ENCODE measurements at regions not wholly inside any gene's neighbourhood (a gene's known extent, or its start where the extent isn't known, plus 50 kb on each side); places are given as distances from the start of the nearest gene placed in this dataset.

GRCh38 chr5:156120777-156121176 lies 206.2 kb upstream of the SGCD start:
- no peak for TF ChIP-seq CTCF (IDR thresholded peaks at IDR 0.05; ENCODE audit: borderline replicate concordance, insufficient read depth, low read depth, low read length)
- no peak overlapping the region for H3K4me3 ChIP-seq (ENCODE audit: low read depth, low read length)

- no peak for TF ChIP-seq CTCF (IDR thresholded peaks at IDR 0.05; ENCODE audit: borderline replicate concordance, insufficient read depth, low read depth, low read length)
- H3K4me3 ChIP-seq (ENCODE audit: low read depth, low read length): no peak overlapping the region
Measured at GRCh38 chr5:156121234-156121633, 205.7 kb upstream of the SGCD start.

GRCh38 chr5:156121882-156122281 lies 205.1 kb upstream of the SGCD start:
- H3K4me3 ChIP-seq (ENCODE audit: low read depth, low read length): no peak overlapping the region
- TF ChIP-seq CTCF (IDR thresholded peaks at IDR 0.05; ENCODE audit: borderline replicate concordance, insufficient read depth, low read depth, low read length): no peak

GRCh38 chr5:156124708-156125107 lies 202.3 kb upstream of the SGCD start:
- TF ChIP-seq CTCF (IDR thresholded peaks at IDR 0.05; ENCODE audit: borderline replicate concordance, insufficient read depth, low read depth, low read length): no peak
- H3K4me3 ChIP-seq (ENCODE audit: low read depth, low read length): no peak overlapping the region

- no peak overlapping the region for H3K4me3 ChIP-seq (ENCODE audit: low read depth, low read length)
- no peak for TF ChIP-seq CTCF (IDR thresholded peaks at IDR 0.05; ENCODE audit: borderline replicate concordance, insufficient read depth, low read depth, low read length)
Measured at GRCh38 chr5:156125118-156125517, 201.8 kb upstream of the SGCD start.

- TF ChIP-seq CTCF (IDR thresholded peaks at IDR 0.05; ENCODE audit: borderline replicate concordance, insufficient read depth, low read depth, low read length): no peak
- H3K4me3 ChIP-seq (ENCODE audit: low read depth, low read length): no peak overlapping the region
Measured at GRCh38 chr5:156126716-156127115, 200.2 kb upstream of the SGCD start.

- TF ChIP-seq CTCF (IDR thresholded peaks at IDR 0.05; ENCODE audit: borderline replicate concordance, insufficient read depth, low read depth, low read length): no peak
- no peak overlapping the region for H3K4me3 ChIP-seq (ENCODE audit: low read depth, low read length)
Measured at GRCh38 chr5:156128026-156128425, 198.9 kb upstream of the SGCD start.

All from GM12875 (cell line).